ENCODE measurements at regions not wholly inside any gene's neighbourhood (a gene's known extent, or its start where the extent isn't known, plus 50 kb on each side); places are given as distances from the start of the nearest gene placed in this dataset.
"Not testable (repeated sequence)": the region's sequence is repeated elsewhere in the genome, so short reads cannot be mapped to it uniquely, and the experiment has no call there.

DNA sequence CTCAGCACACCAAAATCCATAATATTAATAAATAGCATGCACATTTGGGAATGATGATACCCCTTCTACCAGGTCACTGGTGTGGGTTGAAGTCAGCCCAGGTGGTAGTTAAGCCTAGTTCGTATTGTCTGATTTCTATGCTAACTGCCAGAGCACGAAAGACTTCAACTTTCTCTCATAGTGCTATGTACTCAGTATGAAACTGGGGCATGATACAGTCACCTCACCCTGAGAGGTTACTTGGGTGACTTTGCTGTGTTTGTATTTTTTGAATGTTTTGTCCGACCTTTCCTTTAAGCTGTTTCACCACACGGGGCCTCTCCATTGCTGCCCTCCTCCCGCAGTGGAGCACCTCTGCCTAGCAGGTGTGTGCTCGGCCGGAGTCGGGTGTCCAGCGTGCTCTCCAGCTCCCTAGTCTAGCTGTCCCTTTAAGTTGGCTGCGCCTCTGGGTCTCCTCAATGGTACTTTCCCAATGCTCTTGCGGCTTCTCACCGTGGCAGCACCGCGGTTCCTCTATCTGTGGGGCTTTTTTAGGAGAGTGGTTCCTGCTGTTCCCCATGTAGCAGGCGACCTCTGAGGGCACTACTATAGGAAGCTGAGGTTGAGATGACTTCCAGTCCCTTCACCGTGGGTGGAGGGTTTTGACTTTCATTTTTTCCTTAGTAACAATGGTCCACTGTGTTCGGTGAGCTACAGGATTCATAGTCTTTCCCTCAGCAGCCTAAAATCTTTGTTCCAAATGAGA lies 524.0 kb upstream of the PFKP start:
- DNase-seq (ENCODE audit: low spot score) = no peak

DNA sequence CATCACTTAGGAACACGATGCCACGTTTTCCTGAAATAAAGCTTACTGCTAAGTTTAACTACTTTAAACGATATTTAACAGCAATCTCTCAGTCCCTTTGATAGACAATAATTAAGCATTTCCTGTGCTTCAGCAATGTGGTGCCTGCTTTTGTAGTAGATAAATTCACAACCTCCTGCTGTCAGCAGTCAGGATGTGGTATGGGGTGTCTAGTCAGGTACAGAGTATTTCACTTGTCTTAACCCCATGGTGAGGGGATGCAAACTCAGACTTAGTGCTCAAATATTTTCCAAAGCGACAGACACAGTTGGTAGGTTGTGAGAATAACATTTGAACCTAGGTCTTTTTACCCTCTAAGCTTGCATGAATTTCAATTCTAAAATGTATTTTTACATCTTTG lies 526.2 kb upstream of the PFKP start:
- no peak for DNase-seq (ENCODE audit: low spot score)

DNA sequence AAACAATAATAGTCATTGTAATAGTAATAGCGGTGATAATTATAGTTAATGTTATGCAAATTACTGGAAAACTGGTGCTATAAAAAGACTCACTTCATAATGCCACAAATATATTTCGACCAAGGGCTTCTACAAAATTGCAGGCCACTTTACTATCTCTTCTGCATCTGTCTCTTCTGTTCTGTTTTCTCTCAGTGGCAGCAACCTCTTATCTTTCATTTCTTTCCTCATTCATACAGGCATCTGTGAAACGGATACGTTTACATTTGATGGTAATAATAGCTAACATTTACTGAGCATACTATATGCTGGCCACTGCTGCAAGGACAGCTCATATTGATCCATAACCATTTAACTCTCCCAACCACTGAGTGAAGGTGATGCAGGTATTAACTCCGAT lies 537.4 kb upstream of the PFKP start:
- no peak for DNase-seq (ENCODE audit: low spot score)

DNA sequence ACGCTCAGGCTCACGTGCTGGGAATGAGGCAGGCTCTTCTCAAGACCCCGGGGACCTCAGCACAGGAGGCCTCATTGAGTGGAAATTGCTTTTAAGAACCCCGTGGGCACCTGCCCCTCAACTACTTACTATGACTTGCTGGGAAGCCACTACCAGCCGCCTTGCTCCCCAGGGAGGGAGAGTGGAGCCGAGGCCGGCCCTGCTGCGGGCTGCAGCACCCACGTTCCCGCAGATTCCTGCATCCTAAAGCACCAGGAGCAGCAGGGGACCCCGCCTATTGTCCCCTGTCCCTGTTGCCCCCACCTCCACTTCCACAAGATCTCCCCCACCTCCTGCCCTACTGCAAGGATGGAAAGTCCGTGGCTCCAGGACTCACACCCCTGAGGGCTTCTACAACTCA lies 541.6 kb upstream of the PFKP start:
- no peak for DNase-seq (ENCODE audit: low spot score)

DNA sequence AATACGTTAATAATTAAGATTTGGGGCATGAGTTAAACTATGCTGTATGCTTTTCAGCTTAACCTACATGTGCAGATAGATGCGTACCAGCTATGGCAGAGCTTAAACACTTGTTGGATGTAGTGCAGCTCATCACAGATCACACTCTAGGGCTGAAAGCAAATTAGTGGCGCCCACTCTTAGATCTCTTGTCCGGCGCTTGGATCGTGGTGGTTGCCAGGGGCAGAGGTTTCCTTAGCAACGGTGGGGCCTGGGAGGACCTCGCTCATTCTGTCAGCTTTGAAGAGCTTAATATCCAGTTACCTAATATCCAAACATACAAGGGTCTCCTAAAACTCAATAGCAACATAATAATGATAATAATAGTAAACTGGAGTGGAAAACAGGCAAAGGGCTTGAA lies 548.2 kb upstream of the PFKP start:
- DNase-seq (ENCODE audit: low spot score) = no peak

DNA sequence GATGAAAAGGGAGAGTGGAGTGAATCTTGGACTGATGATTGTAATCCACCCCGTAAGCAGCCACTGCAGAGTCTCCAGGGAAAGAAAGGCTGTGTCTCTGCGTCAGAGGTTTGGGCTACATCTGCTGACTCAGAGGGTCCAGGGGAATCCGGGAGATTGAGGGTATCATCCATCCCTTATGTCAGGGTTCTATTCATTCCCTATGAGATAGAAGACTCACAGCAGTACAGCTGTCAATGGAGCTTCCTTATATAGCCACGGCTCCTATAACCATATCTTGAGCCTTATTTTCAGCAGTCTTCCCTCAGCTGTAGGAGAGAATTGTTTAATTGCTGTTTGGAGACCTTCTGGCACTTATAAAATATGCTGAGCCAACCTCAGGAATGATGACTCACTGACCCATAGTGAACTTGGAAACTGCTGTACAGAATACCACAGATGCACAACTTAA lies 558.2 kb upstream of the PFKP start:
- peak; percentile 44 for DNase-seq (ENCODE audit: low spot score)

DNA sequence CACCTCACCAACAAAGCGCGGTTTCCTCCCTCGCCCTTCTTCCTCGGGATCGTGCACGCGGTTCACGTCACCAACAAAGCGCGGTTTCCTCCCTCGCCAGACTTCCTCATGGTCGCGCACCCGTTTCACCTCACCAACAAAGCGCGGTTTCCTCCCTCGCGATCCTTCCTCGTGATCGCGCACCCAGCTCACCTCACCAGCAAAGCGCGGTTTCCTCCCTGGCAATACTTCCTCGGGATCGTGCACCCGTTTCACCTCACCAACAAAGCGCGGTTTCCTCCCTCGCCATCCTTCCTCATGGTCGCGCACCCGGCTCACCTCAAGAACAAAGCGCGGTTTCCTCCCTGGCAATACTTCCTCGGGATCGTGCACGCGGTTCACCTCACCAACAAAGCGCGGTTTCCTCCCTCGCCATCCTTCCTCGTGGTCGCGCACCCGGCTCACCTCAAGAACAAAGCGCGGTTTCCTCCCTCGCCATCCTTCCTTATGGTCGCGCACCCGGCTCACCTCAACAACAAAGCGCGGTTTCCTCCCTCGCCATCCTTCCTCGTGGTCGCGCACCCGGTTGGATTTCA lies 565.9 kb upstream of the PFKP start:
- DNase-seq (ENCODE audit: low spot score) = not testable (repeated sequence)

DNA sequence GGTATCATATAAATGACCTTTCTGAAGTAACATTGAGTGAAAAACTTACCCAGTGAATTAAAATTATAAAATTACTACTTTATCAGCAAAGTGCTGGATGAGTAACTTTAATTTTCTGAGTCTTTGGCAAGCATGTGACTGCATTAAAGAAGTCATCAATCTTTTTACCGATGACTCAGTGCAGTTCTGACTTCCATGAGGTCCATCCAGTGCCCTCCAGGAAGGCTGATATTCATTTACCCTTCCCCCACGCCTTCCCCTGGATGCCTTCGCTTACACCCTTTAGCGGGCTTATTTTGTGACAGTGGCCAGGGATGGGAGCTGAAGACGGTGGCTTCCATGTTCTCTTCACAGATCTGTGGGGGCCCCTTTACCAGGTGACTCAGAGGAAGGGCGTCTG lies 572.9 kb upstream of the PFKP start:
- no peak for DNase-seq (ENCODE audit: low spot score)

DNA sequence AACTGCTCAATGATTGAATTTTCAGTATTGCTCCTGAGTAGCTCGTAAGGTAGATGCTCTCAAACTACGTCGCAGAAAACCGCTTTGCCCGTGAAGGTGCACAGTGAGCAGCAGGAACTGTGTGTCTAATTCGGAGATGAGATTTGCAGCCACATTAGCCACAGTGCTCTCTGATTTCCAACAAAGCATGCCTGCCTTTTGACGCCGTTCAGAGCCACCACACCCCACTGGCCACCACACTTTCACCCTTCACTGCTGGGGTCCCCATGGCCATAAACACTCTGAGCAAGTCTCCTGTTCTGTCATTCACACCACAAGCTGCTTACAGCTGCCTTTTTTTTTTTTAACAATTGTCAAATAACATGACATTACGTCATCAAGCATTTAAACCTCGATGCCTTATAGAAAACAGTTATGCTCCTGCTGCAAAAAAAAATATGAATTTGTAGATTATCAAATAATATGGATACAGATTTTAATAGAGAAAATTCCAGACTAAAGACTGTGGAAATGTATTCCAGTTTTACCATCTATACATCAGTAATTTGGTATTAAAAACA lies 578.8 kb upstream of the PFKP start:
- DNase-seq (ENCODE audit: low spot score) = no peak

DNA sequence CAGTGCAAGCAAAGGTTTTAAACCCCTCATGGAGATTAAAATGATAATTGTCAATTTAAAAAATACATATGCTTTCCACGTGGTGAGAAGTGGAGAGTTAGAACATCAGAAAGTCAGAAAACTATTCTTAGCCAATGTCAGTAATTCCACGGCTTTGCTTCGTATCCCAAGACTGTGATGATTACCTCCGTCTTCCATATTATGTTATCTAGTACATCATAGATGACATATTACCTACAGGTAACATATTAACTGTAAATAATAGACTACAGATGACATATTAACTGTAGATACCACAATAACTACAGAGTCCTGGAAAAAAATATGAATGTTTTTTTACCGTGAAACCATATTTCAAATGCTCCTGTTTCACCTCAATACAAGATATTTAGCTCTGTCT lies 579.4 kb upstream of the PFKP start:
- DNase-seq (ENCODE audit: low spot score) = no peak

DNA sequence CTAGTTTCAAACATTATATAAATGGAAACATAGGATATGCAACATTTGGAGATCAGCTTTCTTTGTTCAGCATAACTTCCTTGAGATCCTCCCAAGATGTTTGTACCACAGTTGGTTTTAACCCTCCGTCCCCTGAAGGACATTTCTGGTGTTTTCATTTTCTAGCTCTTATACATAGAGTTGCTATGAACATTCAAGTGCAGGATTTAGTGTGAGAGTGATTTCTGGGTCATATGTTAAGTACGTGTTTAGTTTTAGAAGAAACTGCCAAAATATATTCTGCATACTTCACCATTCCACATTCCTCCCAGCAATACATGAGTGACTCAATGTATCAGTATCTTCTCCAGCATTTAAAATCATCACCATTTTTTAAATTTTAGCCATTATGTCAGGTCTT lies 588.7 kb upstream of the PFKP start:
- DNase-seq (ENCODE audit: low spot score) = no peak

DNA sequence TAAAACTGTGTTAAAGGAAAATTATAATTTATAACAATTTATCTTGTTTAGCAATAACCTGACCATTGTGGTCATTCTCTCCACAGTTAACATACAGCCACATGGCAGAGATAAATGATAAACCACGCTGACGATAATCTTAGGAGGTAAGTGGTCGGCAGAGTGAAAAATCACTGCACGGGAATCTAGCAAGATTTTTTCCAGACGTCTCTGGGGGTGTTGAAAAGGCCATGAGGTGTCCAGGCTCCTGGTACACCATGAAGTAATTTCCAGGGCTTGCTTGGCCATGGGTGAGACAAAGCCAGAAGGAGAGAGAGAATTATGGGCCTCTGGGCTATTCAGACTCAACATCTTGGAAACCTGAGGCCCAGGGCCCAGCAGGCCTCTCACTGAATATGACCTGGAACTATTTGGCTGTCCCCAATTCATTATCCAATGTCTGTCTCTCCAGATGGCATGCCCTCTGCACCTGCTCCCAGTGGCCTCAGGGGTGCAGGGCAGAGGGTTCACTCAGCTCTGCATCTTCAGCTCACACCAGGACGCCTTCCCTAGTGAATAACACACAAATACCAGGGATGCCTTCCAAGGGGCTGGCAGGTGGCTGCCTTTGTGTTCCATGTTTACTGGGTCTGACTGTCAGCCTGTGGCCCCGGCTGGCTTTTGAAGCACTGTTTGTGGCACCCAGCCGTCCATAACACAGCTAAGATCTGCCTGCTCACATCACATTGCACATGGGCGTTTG lies 590.4 kb upstream of the PFKP start:
- no peak for DNase-seq (ENCODE audit: low spot score)

DNA sequence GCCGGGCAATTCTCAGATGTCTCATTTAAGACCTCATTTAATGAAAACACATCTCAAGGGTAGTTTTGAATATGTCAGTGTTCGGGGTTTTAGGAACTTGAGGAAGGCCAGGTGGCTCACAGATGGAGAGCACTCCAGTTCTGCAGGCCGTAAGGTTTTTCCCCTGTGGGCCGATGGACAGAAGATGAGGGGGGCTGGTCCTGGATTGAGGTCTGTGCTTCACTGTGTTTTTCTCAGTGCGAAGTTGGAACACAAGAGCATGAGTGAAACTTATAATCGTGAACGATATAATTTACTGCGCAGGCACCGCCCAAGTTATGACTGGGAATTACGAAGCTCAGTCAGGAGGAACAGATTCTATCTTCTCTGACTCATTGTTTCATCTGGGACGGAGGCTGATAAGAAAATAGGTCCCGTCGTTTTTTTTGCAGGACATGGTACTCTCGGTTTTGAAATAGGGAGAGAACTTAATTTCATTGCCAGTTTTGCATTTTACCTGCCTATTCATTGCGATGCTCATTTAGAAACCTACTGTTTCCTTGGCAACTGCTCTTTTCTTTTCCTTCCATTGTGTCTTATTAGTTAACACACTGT lies 591.0 kb upstream of the PFKP start:
- DNase-seq (ENCODE audit: low spot score) = no peak

DNA sequence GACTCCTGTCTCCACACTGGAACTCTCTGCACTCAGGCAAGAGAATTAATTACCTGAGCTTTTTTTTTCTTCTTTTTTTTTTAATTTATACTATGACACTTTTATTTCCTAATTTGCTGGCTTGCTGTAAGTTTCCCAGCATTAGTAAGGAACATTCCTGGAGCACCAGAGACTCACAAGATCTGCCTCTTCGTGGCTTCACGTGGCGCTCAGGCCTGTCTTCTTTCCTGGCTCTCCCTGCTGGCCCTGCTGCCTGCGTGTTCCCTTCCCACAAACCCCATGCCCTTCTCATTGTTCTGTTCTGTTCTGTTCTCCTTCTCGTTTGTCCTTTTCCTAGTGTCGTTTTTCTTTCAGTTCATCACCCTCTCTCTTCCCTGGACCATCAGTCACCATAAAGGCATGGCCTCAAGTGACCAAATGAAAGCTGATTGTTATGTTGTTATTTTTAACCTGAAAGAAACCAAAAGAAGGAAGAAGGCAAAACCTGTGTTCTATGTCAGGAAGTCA lies 591.6 kb upstream of the PFKP start:
- no peak for DNase-seq (ENCODE audit: low spot score)

DNA sequence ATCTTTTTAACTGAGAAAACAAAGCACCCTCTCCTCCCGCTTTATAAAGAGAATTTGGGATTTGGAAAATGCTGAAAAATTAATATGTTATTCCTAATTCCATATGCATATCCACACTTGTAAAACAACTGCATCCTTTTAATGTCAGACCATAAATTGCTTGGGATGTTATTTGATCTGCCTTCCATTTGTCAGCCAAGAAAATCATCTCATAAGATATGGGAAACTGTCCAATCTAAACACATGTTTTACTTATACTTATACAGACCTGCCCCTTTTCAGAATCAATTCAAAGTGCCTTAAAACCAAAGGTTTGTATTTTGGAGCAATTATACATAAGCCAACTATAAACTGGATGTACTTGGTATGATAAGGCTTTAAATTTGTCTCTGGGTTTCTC lies 595.5 kb upstream of the PFKP start:
- no peak for DNase-seq (ENCODE audit: low spot score)

DNA sequence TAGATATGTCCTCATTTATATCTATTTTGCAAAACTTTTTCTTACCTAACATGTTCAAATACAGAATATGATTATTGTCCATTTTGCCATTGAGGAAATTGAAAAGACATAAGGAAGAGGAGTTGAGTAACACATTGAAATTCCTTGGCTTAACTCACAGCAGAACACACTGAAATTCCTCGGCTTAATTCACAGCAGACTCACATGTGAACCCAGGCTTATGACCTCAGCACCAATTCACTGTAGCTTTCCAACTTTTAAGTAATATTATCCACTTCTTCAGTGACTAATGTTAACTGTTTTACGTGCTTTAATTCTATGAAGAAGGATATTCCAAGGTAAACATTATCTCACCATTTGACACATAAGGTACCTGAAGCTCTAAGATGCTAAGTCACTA lies 597.5 kb upstream of the PFKP start:
- no peak for DNase-seq (ENCODE audit: low spot score)

DNA sequence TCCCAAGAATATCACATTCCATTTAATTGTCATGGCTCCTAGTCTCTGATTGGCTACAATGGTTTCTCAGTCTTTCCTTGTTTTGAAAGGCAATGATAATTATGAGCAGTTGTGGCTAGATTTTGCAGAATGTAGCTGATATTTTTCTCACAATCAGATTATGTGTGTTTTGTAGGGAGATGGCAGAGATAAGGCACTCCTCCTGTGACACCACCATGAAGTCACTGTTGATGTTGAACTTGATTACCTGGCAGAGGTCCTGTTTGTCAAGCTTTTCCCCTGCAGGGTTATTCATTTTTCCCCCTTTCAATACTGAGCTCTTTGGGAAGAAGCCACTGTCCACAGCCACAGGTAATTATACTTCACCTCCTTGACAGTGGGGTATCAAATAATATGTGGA lies 602.9 kb upstream of the PFKP start:
- DNase-seq (ENCODE audit: low spot score) = no peak

DNA sequence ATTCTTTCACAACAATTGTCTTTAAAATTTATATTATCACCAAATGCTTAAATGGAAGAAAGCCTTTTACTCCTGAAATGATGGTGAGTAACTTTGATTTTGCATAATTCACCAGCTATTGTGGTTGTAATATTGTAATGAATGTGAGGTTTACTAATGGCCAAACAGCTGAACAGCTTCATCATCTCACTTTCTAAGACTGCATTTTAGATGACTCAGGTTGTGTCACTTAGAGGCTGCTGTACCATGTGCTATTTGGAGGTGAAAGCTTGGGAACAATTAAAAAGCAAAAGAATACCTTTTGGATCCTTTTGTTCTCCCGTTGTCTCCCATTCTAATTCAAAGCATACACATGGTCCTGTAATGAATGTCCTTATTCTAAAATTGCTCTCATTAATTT lies 604.0 kb upstream of the PFKP start:
- no peak for DNase-seq (ENCODE audit: low spot score)

DNA sequence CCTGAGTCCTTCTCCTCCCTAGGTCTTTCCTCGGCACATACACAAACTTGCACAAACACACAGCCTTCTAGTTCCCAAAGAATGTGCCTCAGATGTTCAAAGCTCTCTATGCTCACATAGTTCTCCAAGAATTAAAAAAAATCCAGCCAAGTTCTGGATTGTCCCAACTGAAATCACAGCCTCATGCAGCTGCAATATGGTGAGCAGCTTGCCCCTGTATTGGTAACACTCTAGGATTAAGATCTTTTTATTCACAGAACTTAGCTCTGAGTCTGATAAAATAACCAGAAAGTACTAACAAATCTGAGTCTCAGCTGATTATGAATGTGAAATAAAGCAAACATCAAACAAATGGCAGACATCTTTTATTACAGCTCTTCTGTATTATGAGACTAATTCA lies 604.8 kb upstream of the PFKP start:
- no peak for DNase-seq (ENCODE audit: low spot score)

DNA sequence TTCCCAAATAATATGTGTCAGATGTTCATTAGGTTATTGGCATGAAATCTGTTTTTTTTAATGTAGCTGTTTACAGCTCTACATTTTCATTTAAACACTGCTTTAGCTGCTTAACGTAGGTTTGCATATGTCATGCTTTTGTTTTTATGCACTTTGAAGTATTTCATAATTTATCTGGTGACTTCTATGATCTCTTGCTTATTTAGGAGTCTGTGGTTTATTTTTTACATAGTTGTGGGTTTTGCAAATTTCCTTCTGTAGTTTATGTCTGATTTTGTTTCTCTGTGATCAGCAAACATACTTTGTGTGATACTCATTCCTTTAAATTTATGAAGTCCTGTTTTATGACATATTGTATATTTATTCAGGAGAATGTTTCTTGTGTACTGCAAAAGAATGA lies 606.5 kb upstream of the PFKP start:
- DNase-seq (ENCODE audit: low spot score) = no peak

DNA sequence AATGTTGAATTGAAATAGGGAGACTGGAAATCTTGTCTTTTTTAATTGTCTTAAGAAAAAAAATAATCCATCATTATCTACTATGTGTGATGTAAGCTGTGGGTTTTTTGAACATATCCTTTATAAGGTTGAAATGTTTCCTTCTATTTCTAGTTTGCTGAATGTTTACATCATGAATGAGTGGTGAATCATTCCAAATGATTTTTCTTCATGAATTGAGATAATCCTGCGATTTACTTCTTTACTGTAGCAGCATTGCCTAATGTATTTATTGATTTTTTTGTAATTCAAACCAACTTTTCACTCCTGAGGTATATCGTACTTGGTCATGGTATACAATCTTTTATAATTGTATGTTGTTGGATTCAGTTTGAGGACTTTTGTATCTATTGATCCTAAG lies 607.6 kb upstream of the PFKP start:
- no peak for DNase-seq (ENCODE audit: low spot score)

DNA sequence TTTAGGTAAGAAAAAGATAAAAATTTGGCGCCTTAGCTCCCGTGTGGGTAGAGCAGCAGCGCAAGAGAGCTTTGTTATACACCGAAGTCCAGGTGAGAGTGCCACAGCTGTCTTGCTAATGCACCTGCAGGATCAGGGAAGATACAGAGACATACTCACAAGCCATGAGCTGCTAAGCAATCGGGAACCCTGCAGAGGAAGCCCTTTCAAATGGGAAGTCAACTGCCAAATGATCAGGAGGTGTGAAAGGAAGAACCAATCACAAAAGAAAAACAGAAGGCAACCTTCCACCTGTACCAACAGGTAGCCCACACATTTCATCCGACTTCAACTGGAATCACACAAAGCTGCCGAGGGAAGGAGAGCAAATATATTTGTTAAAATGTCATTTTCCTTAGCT lies 610.5 kb upstream of the PFKP start:
- DNase-seq (ENCODE audit: low spot score) = no peak

DNA sequence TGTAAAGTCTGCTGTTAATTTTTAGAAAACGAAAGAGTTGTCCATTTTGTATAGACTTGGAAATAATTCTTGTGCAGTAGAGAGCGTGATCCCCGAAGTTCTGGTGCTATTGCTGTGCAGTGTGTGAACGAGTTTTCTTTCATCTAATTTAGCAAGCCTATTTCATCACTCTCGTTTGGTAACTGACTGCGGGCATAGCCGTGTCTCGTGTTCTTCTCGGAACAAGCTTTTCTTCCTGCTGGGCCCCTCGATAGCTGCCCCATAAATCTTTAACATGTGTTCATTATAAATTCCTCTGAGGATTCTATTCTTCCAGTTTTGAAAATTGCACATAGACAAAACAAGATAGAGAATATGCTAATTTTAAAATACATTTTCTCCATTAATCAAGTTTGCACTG lies 622.0 kb upstream of the PFKP start:
- DNase-seq (ENCODE audit: low spot score) = no peak
